RPMI8226 (cell line): ENCODE measurements at regions not wholly inside any gene's neighbourhood (a gene's known extent, or its start where the extent isn't known, plus 50 kb on each side); places are given as distances from the start of the nearest gene placed in this dataset.
"Not testable (repeated sequence)": the region's sequence is repeated elsewhere in the genome, so short reads cannot be mapped to it uniquely, and the experiment has no call there.

Experiments
- DNase-seq: peaks from one replicate; pipeline ENCODE4 v3.0.0-alpha.2; 2015

- peak; percentile 11 for DNase-seq
These were observed 353.2 kb downstream of the PRR16 start for GRCh38 chr5:120817044-120817985.

- no peak for DNase-seq
These were observed 354.0 kb downstream of the PRR16 start for GRCh38 chr5:120818128-120818527.

- no peak for DNase-seq
These were observed 359.2 kb downstream of the PRR16 start for GRCh38 chr5:120823328-120823727.

- not testable (repeated sequence) for DNase-seq
These were observed 367.5 kb downstream of the PRR16 start for GRCh38 chr5:120831646-120832045.

GRCh38 chr5:120841830-120842229 is 377.7 kb downstream of the PRR16 start:
- DNase-seq, result no peak

- no peak for DNase-seq
These were observed 379.4 kb downstream of the PRR16 start for GRCh38 chr5:120843390-120843980.

- no peak for DNase-seq
These were observed 384.8 kb downstream of the PRR16 start for GRCh38 chr5:120848883-120849282.

GRCh38 chr5:120852222-120852860 is 388.2 kb downstream of the PRR16 start:
- no peak for DNase-seq

GRCh38 chr5:120866997-120867396 is 402.9 kb downstream of the PRR16 start:
- no peak for DNase-seq

GRCh38 chr5:120869831-120870230 is 405.7 kb downstream of the PRR16 start:
- DNase-seq, result no peak

- DNase-seq, result no peak
These were observed 408.2 kb downstream of the PRR16 start for GRCh38 chr5:120872297-120872696.

GRCh38 chr5:120873083-120873482 is 409.0 kb downstream of the PRR16 start:
- DNase-seq, result no peak

GRCh38 chr5:120874081-120874862 is 410.2 kb downstream of the PRR16 start:
- DNase-seq, result no peak

GRCh38 chr5:120882038-120882775 is 418.1 kb downstream of the PRR16 start:
- DNase-seq, result no peak

GRCh38 chr5:120886351-120886860 is 422.3 kb downstream of the PRR16 start:
- peak; percentile 61 for DNase-seq

- DNase-seq, result no peak
These were observed 431.6 kb downstream of the PRR16 start for GRCh38 chr5:120895660-120896059.

GRCh38 chr5:120901199-120901598 is 437.1 kb downstream of the PRR16 start:
- DNase-seq, result no peak

- no peak for DNase-seq
These were observed 443.9 kb downstream of the PRR16 start for GRCh38 chr5:120907953-120908352.

- DNase-seq, result no peak
These were observed 446.5 kb downstream of the PRR16 start for GRCh38 chr5:120910629-120911028.

- no peak for DNase-seq
These were observed 449.3 kb downstream of the PRR16 start for GRCh38 chr5:120913396-120913795.

GRCh38 chr5:120917214-120917758 is 453.2 kb downstream of the PRR16 start:
- no peak for DNase-seq

- DNase-seq, result no peak
These were observed 454.9 kb downstream of the PRR16 start for GRCh38 chr5:120919017-120919416.
